ENCODE measurements at regions not wholly inside any gene's neighbourhood (a gene's known extent, or its start where the extent isn't known, plus 50 kb on each side); places are given as distances from the start of the nearest gene placed in this dataset.
"Not testable (repeated sequence)": the region's sequence is repeated elsewhere in the genome, so short reads cannot be mapped to it uniquely, and the experiment has no call there.

DNA sequence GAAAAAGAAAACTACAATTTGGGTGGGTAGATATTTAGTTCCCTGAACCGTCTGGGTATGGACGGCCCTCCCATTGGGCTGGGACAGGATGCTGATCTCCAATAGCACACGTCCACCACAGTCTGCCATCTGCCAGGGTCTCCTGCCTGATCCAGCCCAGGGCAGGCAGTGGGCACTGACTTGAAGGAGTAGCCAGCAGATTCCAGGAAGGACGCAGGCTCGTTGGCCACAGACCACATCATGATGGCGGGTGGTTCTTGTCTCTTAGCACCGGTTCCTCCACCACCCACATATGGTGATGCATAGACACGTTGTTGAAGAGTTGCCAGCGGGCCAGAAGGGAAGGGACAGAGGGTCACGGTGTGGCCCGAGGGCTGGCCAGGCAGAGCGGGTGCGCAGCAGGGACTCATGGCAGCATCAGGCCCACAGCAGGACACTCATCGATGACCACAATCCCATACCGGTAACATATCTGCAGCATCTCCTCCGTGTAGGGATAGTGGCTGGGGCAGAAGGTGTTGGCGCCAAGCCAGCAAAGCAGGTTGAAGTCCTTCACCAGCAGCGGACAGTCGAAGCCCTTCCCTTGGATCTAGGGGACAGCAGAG, 155.8 kb upstream of the FAM174A start:
- DNase-seq, result not testable (repeated sequence)

DNA sequence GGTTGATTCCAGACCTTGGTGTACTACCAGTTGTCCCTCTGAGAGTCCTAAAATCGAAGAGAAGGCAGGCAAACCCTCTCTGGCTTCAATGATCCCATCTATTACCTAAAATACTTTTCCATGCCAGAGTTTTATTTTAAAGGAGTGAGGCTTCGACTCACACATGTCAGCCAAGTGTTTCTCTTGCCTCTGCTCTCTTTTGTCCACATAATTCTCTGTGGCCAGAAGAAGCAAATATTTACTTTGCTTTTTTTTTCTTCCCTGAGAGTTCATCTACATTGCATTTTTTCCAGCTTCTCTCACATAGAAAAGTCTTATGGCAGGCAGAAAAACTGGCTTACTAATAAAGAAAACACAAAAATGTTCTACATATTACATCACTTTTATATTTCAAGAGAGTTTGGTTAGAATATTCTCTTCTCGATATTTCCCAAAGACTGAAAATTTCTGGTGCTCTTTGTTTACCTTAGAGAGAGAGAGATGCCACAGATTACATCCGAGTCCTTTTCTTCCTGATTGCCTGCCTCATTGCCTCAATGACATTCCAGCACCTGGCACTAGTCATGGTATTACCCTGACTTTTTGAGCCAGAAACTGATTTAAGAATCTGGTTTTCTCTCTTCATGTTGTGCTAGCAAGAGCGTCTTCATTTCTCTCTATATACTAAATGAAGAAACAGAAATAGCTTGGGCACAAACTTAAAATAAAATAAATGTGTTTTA, 170.3 kb upstream of the FAM174A start:
- DNase-seq, result not testable (repeated sequence)

GRCh38 chr5:100364343-100364742, 170.8 kb upstream of the FAM174A start:
- not testable (repeated sequence) for DNase-seq

DNA sequence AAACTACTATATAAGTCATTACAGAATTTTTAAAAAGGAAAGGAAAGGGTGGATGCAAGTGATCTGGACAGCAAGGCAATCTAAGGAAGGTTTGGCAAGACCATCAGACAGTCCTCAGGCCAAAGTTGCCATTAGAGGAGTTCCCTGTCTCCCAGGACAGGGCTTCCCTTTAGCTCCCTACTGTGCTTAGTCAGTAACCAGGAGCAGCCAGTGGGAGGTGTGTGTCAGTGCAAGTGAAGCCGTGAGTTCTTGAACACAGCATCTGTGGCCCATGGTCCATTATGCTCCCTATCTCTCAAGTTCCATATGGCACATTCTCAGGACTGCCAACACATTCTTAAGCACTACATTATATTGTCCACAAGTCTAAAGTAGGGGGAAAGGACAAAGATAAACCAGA, 175.2 kb upstream of the FAM174A start:
- DNase-seq, result not testable (repeated sequence)

- not testable (repeated sequence) for DNase-seq
Measured at GRCh38 chr5:100346269-100346668, 188.9 kb upstream of the FAM174A start.

- DNase-seq, result not testable (repeated sequence)
Measured at GRCh38 chr5:100341485-100341884, 193.7 kb upstream of the FAM174A start.

- DNase-seq, result no peak
Measured at GRCh38 chr5:100322483-100322882, 212.7 kb upstream of the FAM174A start.

GRCh38 chr5:100319885-100320284, 215.3 kb upstream of the FAM174A start:
- no peak for DNase-seq

DNA sequence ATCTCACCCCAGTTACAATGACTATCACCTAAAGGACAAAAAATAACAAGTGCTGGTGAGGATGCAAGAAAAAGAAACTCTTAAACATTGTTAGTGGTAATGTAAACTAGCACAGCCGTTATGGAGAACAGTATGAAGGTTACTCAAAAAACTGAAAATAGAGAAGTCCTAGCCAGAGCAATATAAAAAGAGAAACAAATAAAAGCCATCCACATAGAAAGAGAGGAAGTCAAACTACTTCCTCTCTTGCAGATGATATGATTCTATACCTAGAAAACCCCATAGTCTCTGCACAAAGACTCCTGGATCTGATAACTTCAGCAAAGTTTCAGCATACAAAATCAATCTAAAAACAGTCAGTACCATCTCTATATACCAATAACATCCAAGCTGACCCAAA, 221.5 kb upstream of the FAM174A start:
- DNase-seq, result no peak

DNA sequence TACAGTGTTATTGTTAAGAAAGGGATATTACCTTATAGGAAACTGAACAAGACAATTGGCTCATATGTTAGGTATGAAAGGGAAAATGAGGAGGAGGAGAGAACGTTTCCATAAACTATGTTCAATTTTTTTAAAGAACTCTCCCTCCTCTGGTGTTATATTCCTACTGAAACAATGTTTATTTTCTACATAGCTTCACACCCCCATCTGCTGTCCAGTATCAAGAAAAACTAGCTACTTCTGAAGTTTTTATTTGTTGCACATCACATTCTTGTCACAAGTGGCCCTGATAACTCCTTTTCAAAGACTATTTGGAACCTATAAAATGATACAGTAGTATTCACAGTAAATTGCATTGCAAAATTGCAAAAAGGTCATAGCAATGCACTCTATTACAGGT, 223.4 kb upstream of the FAM174A start:
- DNase-seq, result no peak

DNA sequence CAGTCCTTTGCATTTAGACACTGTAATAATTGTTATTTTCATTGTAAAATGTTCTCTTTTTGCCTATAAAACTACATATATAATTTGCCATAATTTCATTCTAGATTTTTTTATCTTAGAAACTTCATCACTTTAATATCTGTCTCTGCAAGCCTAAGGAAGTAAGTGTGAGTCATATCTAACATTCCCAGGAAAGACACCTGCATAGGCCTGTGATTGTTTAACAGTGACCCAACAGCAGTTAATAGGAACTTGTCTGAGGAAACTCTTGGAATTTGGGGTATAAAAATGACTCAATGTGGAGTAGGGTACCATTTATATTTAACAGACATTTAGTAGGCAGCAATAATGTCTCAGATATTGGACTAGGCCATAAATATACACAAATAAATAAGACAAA, 229.2 kb upstream of the FAM174A start:
- DNase-seq, result no peak

GRCh38 chr5:100303216-100303615, 232.0 kb upstream of the FAM174A start:
- no peak for DNase-seq

GRCh38 chr5:100299261-100299660, 235.9 kb upstream of the FAM174A start:
- no peak for DNase-seq

DNA sequence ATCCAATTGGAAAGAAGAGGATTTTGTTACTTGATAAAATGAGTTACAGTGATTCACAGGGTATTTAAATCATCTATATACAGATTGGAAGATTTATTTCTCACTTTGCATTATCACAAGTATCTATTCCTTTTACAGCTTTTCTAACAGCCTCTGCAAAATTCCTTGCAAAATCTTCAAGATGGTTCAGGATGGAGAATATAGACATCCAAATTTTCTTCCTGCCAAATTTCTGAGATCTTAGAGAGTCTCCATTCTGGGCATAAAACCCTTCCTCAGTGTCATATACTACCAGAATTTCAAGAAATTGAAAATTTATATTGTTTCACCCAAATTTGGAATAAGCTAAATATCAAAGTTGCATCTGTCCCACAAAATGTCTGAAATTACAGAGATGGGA, 259.1 kb upstream of the FAM174A start:
- DNase-seq, result no peak

- DNase-seq, result no peak
Measured at GRCh38 chr5:100275631-100276030, 259.5 kb upstream of the FAM174A start.

DNA sequence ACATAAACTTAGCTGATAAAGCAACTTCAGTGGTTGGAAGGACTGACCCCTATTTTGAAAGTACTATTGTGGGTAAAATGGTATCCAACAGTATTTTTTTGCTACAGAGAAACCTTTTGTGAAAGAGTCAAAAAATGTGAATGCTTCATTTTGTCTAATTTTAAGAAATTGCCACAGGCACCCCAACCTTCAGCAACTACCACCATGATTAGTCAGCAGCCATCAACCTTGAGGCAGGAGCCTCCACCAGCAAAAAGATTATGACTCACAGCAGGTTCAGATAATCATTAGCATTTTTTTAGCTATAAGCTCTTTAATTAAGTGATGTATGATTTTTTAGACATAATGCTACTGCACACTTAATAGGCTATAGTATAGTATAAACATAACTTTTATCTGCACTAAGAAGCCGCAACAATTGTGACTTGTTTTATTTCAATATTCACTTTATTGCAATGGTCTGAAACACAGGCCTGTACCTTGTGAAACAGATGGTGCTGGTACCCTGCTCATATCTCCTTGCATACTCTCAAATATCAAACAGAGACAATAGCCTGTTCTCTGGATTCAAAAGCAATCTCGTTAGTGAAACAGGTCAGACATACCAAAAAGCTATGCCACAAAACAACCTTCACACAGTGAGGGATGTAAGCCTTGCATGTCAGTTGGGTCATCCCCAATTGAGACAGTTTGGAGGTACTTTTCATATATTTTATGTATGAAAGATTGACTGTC, 261.2 kb upstream of the FAM174A start:
- no peak for DNase-seq

- DNase-seq, result no peak
Measured at GRCh38 chr5:100270023-100270771, 265.0 kb upstream of the FAM174A start.

- DNase-seq, result no peak
Measured at GRCh38 chr5:100260968-100261367, 274.2 kb upstream of the FAM174A start.

DNA sequence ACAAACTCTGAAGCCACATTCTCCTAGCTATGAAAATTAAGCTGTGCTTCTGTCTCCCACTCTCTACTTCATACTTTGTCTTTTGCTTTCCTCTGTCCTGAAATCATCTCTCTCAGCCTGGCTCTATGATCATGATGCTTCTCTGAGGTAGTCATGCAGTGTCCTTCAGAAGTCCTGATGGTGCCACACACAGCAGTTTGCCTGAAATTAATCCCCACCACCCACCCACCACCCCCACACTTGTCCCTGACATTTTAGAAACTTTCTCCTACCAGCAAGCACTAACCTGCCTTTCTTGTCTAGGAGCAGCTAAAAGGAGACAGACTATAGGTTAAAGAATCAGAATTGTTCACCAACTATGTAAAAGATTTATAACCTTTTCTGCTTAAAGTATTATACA, 282.2 kb upstream of the FAM174A start:
- DNase-seq, result no peak

DNA sequence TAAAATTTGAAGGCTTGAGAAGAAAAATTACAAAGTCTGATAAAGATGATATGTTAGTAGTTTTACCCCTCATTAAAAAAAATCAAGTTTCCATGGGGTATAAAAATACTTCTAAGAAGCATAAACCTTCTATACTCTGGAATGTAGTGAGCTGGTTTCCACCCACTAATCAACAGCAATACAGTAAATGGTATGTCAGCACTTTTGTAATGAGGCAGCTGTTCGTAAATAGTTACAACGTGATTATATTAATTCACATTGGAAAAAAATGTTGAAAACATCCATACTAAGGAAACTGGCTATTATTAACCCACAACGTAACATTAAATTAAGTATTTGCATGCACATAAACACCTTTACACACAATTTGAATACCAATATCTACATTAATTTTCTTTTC, 283.1 kb upstream of the FAM174A start:
- no peak for DNase-seq

- no peak for DNase-seq
Measured at GRCh38 chr5:100249884-100250269, 285.3 kb upstream of the FAM174A start.

GRCh38 chr5:100249211-100249883, 285.8 kb upstream of the FAM174A start:
- DNase-seq, result no peak

DNA sequence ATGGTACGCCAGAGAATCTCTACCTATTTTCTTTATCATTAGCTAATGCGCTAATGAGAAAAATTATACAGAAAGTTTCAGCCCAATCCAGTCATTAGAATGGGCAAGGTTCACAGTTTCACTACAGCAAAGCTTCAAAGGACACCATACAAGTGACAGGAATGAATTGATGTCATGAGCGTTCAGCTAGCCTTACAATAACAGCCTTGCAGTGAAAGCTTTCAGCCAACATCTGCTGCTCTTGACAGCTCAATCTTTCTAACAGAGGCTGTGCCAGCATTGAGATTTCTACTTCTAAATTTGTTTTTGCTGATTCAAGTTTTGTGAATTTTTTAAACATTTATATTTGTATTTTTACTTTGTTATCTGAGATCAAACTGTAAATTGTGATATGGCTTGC, 302.4 kb upstream of the FAM174A start:
- DNase-seq, result no peak
